GM13977 (cell line): ENCODE measurements at regions not wholly inside any gene's neighbourhood (a gene's known extent, or its start where the extent isn't known, plus 50 kb on each side); places are given as distances from the start of the nearest gene placed in this dataset.
"Not testable (repeated sequence)": the region's sequence is repeated elsewhere in the genome, so short reads cannot be mapped to it uniquely, and the experiment has no call there.

Source experiments
- DNase-seq: peaks from one replicate; pipeline ENCODE4 v3.0.0; 2012; ENCODE audit warnings: low spot score
- CTCF ChIP-seq: IDR thresholded peaks from 2 replicates; pipeline ENCODE4 v1.5.1; 2012; ENCODE audit warnings: mild to moderate bottlenecking, control low read depth; ENCODE audit not compliant: insufficient read depth; ENCODE audit errors: extremely low read depth, missing control alignments
- in situ Hi-C: fragments of 300-500 bp; cut with MboI; formaldehyde crosslinking; loops from one replicate; pipeline ENCODE4 v1.12.0; 2022; ENCODE audit warnings: low sequenced_read_pairs, low pct_unique_long_range_greater_than_20kb, mixed read lengths, inconsistent platforms; ENCODE audit not compliant: unreplicated experiment

DNA sequence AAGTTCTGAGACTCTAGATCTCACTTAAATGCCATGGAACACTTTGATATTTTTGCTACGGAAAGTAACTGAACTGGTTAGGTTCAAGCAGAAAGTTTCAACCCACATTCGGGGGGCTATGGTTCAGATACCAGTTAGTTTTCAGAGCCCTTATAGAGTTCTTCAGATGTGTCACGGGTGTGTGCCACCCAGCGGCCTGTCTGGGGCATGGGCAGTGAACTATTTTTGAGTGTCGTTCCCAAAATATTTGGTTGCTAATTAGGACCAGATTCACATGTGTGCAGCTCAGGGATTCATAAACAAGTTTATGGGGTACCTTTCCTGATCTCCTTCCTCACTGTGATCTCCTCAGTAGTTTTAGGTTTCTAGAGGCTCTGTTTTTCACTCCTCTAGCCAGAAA lies 271.9 kb downstream of the C7orf25 start:
- no peak for DNase-seq
- TF ChIP-seq CTCF: no peak
- in situ Hi-C loops: no loop called here

DNA sequence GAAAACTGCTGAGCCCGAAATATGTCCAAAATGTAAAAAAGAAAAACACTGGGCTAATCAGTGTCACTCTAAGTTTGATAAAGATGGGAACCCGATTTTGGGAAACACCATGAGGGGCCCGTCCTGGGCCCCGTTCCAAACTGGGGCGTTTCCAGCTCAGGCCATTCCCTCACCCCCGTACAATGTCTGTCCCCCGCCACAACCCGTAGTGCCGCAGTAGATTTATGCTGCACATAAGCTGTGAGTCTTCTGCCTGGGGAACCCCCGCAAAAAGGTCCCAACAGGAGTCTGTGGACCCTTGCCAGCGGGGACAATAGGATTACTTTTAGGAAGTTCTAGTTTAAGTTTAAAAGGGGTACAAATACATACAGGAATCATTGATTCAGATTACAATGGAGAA lies 275.5 kb downstream of the C7orf25 start:
- DNase-seq, in situ Hi-C loops: not testable (repeated sequence)

DNA sequence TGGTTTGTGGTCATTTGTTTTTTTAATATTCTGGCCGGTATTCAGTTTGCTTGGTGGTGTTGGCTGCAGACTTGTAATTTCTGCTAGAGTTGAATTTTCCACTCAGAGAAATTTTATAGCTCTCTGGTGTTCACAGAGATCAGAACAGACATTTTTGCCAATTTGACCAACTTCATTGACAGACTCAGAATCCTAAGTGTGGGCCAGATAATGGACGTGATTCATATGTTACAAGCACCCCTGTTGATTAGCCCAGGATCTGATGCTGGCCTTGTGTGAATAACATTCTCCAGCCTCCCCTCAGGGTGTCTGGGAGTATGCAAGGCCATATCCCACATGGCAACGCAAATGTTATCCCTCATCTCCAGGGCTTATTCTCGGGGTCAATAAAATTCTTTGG lies 283.8 kb downstream of the C7orf25 start:
- in situ Hi-C loops: no loop called here
- no peak for TF ChIP-seq CTCF
- no peak for DNase-seq

GRCh38 chr7:42627626-42628025 lies 284.2 kb downstream of the C7orf25 start:
- in situ Hi-C loops: no loop called here
- TF ChIP-seq CTCF: no peak
- no peak for DNase-seq

DNA sequence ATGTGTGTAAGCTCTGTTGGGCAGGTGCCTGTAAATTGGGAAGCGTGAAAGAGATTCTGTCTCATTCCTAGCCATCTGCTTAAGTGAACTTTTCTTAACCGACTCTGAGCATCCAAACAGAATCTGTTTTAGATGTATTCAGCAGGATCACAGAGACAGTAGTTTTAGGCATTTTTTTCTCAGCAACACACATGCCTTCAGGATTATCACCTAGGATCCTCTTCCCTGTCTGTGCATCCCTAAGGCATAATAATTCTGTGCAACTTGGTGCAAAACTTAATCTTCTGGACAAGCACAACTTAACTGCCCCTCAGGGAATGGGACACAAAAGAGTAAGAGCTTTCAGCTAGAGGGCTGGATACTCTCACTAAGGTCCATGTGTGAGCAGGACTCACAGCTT lies 284.8 kb downstream of the C7orf25 start:
- TF ChIP-seq CTCF: no peak
- no peak for DNase-seq
- in situ Hi-C loops: no loop called here

- in situ Hi-C loops: no loop called here
- DNase-seq: no peak
- no peak for TF ChIP-seq CTCF
These were observed 286.4 kb downstream of the C7orf25 start for GRCh38 chr7:42625421-42625820.

DNA sequence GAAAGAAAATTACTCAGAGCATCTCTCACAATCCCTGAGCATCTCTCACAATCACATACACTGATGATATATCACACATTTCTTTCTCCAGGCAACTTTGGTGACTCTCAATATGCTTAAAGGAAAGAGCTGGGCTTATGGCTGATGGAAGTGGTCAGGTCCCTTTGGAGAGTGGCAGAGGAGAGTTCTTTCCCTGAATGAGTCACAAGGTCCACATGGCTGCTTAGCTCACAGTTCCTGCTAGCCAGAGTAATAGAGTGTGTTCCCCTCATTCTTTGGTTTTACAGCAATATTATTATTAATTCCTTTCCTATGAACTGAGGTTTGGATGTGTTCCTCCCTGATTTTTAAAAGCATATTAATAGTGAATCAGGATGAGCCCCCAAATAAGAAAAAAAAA lies 287.4 kb downstream of the C7orf25 start:
- DNase-seq: no peak
- in situ Hi-C loops: no loop called here
- TF ChIP-seq CTCF: no peak
